A673 (cell line): ENCODE measurements at regions not wholly inside any gene's neighbourhood (a gene's known extent, or its start where the extent isn't known, plus 50 kb on each side); places are given as distances from the start of the nearest gene placed in this dataset.

Experiments used
- BruUV-seq: library from RNA; stranded (reverse); fragments of 400-500 nt; replicated peaks from 2 replicates; lab custom pipeline; 2021; lab: Mats Ljungman, UMichigan
- CTCF ChIA-PET: fragments of 300-600 bp; sonication (Branson Sonifier 250); formaldehyde crosslinking; loops from one replicate; lab custom pipeline; 2022; ENCODE audit warnings: antibody characterized with exemption; lab: Charles Lee
- POLR2A ChIA-PET: fragments of 300-600 bp; sonication (Branson Sonifier 250); formaldehyde crosslinking; loops from one replicate; lab custom pipeline; 2022; ENCODE audit warnings: antibody characterized with exemption; ENCODE audit not compliant: low non-redundant PET; lab: Charles Lee
- DNase-seq: peaks from one replicate; pipeline ENCODE4 v3.0.0-alpha.2; 2015; ENCODE audit warnings: low spot score
- H3K27ac ChIP-seq: fragments of 200-600 bp; sonication (generic); 2 replicates; pipeline ENCODE4 v1.5.1; 2016; ENCODE audit warnings: mixed run types, low read depth, mild to moderate bottlenecking, mixed read lengths, antibody characterized with exemption, low read length; ENCODE audit not compliant: poor library complexity, severe bottlenecking
- H3K27me3 ChIP-seq: fragments of 200-600 bp; sonication (generic); replicated peaks from 2 replicates; pipeline ENCODE4 v1.6.1; 2017; ENCODE audit warnings: mixed run types, low read depth, mild to moderate bottlenecking, mixed read lengths, antibody characterized with exemption, low read length; ENCODE audit not compliant: insufficient read depth, poor library complexity
- H3K36me3 ChIP-seq: fragments of 200-600 bp; sonication (generic); 2 replicates; pipeline ENCODE4 v1.6.1; 2016; ENCODE audit warnings: mixed run types, mild to moderate bottlenecking, mixed read lengths, antibody characterized with exemption, low read length; ENCODE audit not compliant: insufficient read depth, poor library complexity, severe bottlenecking
- H3K4me1 ChIP-seq: fragments of 200-600 bp; sonication (generic); 2 replicates; pipeline ENCODE4 v1.6.1; 2017; ENCODE audit warnings: mixed run types, mild to moderate bottlenecking, mixed read lengths, antibody characterized with exemption, low read length; ENCODE audit not compliant: insufficient read depth, poor library complexity, severe bottlenecking
- H3K4me3 ChIP-seq: fragments of 200-600 bp; sonication (generic); 2 replicates; pipeline ENCODE4 v1.5.1; 2016; ENCODE audit warnings: low read depth, mixed run types, mild to moderate bottlenecking, mixed read lengths, low read length; ENCODE audit not compliant: poor library complexity, severe bottlenecking
- H3K9me3 ChIP-seq: fragments of 200-600 bp; sonication (generic); 2 replicates; pipeline ENCODE4 v1.6.1; 2016; ENCODE audit warnings: mixed run types, low read depth, mild to moderate bottlenecking, mixed read lengths, antibody characterized with exemption, low read length; ENCODE audit not compliant: poor library complexity, severe bottlenecking
- EZH2 ChIP-seq: fragments of 200-600 bp; sonication (generic); IDR thresholded peaks from 2 replicates; pipeline ENCODE4 v1.6.1; 2017; ENCODE audit warnings: borderline replicate concordance, low read depth, mild to moderate bottlenecking, mixed read lengths, antibody characterized with exemption, low read length; ENCODE audit not compliant: poor library complexity, severe bottlenecking
- intact Hi-C: fragments of 100-400 bp; cut with micrococcal nuclease; formaldehyde crosslinking; loops from one replicate; pipeline ENCODE4 v1.10.0; 2022; ENCODE audit not compliant: unreplicated experiment
- TF ChIP-seq, protein P1 (sequence below): fragments of 300-800, 200-600 bp; sonication (generic); conservative IDR thresholded peaks from 2 replicates; pipeline ENCODE4 v1.5.1; 2017; ENCODE audit warnings: low read depth, mild to moderate bottlenecking, antibody characterized with exemption, low read length, moderate library complexity, mixed read lengths

DNA sequence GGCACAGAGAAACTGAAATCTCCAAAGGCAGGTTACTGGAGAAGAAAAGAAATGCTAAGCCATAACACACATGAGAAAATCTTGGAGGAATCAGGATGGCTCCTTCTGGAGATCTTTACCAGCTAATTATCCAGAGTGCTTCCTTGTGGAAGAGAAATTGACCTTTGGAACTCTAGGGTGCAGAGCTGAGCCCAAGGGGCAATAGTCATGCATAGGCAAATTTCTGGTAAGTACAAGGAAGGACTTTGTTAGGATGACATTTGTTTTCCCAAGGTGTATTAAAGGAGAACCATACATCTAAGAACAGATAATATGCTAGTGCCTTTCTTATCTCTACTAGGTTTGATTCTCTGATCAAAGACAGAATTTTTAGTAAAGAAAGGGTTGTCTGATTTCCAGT is 670.6 kb downstream of the DHX35 start:
- H3K4me1 ChIP-seq: no peaks in the 10 kb centered on the region
- H3K27ac ChIP-seq: no peak overlapping the region
- intact Hi-C loops: no loop called here
- DNase-seq: no peak
- H3K36me3 ChIP-seq: no peaks in the 10 kb centered on the region
- ChIA-PET POLR2A (no interaction called here), CTCF (no interaction called here)
- no TSS peak for BruUV-seq
- H3K4me3 ChIP-seq: no peak overlapping the region
- H3K9me3 ChIP-seq: no peaks in the 10 kb centered on the region
- TF ChIP-seq, protein P1, sequence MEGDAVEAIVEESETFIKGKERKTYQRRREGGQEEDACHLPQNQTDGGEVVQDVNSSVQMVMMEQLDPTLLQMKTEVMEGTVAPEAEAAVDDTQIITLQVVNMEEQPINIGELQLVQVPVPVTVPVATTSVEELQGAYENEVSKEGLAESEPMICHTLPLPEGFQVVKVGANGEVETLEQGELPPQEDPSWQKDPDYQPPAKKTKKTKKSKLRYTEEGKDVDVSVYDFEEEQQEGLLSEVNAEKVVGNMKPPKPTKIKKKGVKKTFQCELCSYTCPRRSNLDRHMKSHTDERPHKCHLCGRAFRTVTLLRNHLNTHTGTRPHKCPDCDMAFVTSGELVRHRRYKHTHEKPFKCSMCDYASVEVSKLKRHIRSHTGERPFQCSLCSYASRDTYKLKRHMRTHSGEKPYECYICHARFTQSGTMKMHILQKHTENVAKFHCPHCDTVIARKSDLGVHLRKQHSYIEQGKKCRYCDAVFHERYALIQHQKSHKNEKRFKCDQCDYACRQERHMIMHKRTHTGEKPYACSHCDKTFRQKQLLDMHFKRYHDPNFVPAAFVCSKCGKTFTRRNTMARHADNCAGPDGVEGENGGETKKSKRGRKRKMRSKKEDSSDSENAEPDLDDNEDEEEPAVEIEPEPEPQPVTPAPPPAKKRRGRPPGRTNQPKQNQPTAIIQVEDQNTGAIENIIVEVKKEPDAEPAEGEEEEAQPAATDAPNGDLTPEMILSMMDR: no peak
- TF ChIP-seq EZH2: no peak
- peaks cover 21% of the 10 kb centered on the region for H3K27me3 ChIP-seq

DNA sequence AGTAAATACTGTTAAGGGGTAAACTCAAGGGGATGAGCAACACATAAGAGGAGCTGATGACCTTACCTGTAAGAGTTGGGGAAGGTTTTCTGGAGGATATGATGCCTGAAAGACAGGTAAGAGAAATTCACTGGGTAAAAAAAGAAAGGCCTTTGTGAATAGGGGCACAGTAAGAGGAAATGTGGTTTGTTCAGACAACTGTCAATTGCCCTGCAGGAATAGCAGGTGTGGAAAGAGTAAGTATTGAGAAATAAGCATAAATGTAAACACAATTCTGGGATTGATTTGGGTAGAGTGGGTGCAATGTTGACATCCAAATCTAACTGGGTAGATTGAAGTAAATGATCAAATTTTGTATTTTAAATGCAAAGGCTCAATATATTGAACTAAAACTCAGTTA is 670.0 kb downstream of the DHX35 start:
- no peaks in the 10 kb centered on the region for H3K9me3 ChIP-seq
- no peak for DNase-seq
- intact Hi-C loops: no loop called here
- no peaks in the 10 kb centered on the region for H3K36me3 ChIP-seq
- ChIA-PET POLR2A (no interaction called here), CTCF (no interaction called here)
- TF ChIP-seq EZH2: no peak
- TF ChIP-seq, protein P1: no peak
- no peak overlapping the region for H3K4me3 ChIP-seq
- no peak overlapping the region for H3K27ac ChIP-seq
- no TSS peak for BruUV-seq
- no peaks in the 10 kb centered on the region for H3K4me1 ChIP-seq
- peaks cover 21% of the 10 kb centered on the region for H3K27me3 ChIP-seq

DNA sequence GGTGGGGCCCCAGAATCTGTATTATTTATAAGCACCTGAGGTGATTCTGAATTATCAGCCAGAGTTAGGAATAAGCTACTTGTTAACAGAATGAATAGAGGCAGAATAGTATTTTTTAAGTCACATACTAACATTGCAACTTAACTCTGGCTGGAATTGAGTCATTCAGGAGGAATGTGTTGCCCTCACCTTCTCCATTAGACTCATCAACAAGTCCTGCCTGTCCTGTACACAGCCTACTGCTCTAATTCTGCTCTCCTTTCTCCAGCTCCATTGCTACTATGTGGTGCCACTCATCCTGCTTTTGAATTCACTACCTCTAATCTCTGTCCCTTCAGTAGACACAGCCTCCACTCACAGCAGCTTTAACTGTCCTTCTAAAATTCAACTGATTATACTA is 669.4 kb downstream of the DHX35 start:
- no TSS peak for BruUV-seq
- POLR2A ChIA-PET: no interaction called here
- TF ChIP-seq EZH2: no peak
- TF ChIP-seq, protein P1: no peak
- Histone ChIP-seq H3K27me3 (peaks cover 21% of the 10 kb centered on the region), H3K27ac (no peak overlapping the region), H3K9me3 (no peaks in the 10 kb centered on the region), H3K36me3 (no peaks in the 10 kb centered on the region), H3K4me1 (no peaks in the 10 kb centered on the region), H3K4me3 (no peak overlapping the region)
- no peak for DNase-seq
- CTCF ChIA-PET: no interaction called here
- intact Hi-C loops: no loop called here
